CD4-positive, alpha-beta T cell treated with Interleukin-2 at 100 ng/mL for 4 hours (primary cell): ENCODE measurements at regions not wholly inside any gene's neighbourhood (a gene's known extent, or its start where the extent isn't known, plus 50 kb on each side); places are given as distances from the start of the nearest gene placed in this dataset.

Experiments
- DNase-seq: peaks from one replicate; pipeline ENCODE4 v3.0.0-alpha.2; 2020; ENCODE audit warnings: low spot score

DNA sequence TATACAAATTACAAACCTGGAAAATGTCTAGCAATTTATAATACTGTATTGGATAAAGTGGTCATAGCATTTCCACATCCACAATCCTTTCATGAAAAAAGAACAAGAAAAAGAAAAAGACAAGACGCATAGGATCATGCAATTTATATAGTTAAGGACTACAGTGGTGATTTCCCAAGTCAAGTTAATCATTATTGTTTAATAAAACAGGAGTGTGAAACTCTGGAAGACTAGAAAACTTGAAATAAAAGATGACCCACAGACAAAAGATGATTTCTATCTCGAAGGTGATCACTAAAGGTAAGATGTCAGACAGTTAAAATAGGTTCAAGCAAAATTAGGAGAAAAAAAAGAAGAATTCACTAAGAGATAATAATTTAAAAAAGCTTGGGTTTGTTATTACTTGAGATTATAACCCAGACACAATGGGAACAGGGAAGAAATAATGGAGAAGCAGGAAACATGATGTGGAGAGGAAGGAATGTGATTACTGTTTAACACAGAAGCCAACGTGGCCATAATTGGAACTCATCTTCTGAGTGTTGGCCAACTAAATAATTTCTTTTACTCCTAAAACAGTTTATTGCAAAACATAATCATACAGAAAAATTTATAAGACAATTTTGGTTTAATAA, 441.2 kb upstream of the ANO3 start:
- DNase-seq: no peak

DNA sequence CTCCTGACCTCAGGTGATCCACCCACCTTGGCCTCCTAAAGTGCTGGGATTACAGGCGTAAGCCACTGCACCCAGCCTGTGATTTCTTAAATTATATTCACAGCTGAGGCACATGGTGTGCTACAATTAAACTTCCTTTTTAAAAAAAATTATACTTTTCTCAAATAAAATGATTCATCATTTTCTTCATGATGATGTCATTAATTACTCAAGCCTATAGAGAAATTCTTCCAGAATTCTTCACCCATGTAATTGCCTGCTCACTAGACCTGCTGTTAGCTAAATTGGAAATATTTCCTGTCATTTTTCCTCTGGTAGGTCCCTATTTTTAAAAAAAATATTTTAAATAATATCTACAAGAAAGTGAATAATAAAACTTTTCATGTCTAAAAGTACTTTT, 440.0 kb upstream of the ANO3 start:
- no peak for DNase-seq

DNA sequence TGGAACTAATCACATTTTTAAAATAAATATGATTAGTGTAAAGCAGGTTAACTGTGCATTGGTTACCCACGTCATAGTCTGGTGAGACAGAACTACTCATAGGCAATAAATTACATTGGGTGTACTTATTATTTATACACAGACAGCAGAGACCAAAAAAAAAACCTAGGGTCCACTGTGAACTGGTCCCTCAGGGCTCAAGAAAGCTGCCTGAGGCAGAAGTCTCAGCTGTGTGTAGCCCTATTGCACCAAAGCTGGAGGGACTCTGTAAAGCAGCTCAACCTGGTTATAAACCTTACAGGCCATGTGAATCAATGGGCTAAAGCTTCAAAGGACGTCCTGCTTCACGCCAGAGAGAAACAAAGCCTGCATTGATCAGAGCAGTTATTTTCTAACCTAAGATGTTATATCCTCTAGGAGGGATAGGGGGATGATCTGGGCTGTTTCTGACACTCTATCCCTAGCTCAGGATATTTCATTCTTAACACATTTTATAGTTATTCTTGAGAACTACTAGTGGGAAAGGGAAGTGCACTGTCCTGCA, 432.2 kb upstream of the ANO3 start:
- DNase-seq: no peak

DNA sequence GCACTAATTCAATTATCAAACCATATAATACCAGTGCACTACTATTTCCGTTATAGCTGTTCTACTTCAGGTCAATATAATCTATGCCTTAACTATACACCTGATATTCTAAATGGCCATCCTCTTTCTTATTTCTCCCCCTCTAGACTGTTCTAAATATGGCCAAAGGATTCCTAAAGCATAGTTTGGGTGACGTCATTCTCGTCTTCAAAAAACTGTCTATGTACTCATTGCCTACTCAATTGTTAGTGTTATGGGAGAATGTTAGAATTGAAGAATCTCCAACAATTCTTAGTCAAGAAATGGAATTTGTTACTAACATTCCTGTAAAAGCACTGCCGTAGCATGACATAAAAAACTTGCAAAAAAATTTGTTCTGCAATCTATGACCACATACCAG, 431.1 kb upstream of the ANO3 start:
- DNase-seq: no peak

DNA sequence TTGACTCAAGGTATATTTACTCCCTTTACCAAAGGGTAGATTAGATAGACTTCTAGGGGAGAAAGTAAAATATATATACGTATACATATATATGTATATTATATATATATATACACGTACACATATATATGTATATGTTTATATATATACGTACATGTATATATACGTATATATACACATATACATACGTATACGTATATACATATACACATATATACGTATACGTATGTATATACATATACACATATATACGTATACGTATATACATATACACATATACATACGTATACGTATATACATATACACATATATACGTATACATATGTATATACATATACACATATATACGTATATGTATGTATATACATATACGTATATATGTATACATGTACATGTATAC, 430.5 kb upstream of the ANO3 start:
- no peak for DNase-seq

DNA sequence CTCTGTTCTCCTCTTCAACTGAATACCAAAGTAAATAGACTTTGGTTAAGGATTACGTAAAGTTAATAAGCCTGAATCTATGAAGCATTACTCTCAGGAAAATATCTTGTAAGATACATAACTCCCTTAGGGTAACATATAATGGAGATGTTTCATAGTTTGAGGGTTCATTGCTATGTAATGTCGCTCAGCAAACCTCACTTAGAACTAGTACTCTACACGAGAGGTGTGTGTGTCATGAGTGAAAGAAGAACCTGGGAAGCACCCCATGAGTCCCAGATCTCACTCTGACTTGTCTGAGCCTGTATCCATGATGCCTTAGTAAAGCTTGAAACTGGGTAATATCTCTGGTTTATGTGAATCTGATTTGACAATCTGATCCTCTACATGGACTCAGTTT, 429.5 kb upstream of the ANO3 start:
- DNase-seq: no peak

DNA sequence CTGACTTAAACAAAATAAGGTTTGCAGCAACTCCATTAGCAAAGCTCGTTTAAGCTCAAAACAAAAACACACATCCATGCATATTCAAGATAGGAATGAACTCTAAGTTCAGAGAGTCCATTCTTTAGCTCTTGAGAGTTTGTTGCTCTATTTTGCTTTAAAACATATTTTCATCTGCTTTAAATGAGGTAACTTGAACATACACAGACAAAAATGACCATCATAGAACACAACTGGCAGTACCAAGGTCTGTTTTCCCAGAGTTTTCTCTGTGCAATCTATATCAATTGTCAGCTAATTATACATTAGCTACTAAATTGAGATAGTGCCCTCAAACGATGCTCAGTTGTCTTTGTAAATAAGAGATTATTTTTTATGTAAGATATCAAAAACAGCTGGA, 423.2 kb upstream of the ANO3 start:
- no peak for DNase-seq

DNA sequence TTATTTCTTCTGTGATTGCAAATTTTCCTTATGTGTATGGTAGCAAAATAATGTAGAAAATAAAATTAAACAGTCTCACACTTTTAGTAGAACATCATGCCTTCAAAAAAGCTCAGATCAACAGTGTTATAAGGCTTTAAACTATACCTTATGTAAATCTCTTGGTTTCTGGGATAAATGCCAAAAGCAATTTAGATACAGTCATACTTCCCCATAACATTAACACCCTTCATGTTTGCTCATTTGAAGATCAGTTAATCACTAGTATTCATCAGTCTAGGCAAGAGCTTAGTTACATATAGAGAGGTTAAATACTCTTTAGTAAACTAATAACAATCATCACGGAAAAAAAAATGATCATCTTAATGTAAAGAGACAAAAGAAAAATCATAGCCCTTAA, 421.8 kb upstream of the ANO3 start:
- DNase-seq: no peak

DNA sequence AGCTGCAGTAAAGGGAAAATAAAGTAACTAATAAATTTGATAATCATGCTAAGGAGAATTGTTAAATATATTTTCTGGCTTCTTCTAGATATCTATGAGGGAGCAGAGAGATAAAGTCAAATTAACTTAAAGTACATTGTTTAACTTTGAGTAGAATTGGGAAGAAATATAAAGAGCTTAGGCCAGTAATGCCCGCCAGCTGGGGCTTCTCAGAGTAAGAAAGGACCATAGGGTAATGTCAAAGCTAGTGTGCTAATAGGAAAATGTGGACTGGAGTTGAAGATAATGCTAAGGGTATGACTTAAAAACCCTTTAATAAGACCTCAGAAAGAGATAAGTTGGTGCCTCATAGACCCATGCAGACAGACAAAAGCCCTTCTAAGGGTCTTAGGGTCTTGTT, 411.6 kb upstream of the ANO3 start:
- no peak for DNase-seq

DNA sequence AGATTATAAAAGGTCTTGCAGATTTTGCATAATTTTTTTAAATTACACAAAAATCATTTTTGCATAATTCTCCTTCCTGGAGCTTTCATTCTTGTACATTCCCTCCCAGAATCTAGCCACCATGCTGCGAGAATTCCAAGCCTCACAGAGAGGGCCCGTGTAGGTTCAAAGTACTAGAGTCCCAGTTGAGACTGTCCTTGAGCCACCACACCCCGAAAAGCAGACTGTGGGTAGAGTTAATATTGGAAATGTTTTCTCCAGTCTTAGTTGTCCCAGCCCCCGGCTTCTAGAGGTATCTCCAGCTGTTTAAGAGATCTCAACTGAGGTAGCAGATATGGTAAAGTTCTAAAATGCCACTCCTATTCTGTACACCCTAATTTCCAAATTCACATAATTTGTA, 407.3 kb upstream of the ANO3 start:
- DNase-seq: no peak

DNA sequence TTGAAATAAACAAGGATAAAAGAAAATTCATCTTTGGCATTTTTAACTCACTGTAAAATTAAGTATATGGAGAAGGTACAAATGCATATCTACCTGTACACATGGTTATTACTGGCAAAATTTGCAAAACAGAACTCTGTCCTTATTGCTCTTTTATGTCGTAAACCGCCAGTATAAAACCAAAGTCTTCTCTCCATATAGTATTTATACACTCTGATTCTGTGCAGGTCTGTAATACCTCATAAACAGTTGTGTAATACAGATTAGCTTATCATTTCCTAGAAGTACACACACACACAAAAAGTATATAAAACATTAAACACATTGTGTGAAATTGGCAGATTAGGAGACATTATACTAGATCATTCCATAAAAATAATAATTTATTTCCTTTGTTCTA, 406.6 kb upstream of the ANO3 start:
- DNase-seq: no peak

DNA sequence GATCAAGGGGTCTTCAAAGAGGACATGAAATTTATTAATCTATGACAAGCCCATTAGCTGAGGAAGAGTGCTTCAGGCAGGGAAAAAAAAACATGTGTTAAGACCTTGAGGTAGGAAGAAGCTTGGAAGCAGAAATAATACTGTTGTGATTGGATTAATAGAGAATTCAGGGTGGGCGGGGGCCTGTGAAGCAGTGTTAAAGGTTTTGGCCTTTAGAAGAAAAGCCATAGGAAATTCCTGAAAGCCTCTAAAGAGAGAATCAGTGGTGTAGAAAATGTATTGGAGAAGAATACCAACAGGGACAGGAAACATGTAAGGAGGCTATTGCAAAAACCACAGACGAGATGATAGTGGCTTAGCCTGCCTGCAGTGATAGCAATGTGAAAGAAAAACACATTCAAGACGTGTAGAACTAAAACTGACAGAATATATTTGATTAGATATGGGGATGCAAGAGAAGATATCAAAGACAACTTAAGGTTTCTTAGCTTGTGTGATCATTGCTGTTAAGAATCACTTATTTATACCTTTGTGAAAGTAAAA, 404.4 kb upstream of the ANO3 start:
- no peak for DNase-seq

DNA sequence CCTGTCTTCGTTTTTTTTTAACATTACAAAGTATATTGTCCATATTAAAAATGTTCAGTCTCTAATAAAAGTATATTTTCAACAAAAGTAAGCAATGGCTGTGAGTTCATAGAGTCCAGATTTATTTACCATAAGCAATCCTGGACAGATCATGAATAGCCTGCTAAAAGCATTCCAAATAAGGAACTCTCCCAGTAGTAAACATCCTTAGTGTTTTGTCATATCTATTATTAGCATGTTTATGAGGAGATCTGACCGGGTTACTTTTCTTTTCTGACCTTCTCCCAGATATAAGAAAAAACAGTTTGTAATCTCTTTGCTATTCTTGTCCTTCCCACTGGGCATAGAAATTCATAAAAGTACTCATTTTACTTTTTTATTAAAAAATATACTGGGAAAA, 403.9 kb upstream of the ANO3 start:
- DNase-seq: no peak

DNA sequence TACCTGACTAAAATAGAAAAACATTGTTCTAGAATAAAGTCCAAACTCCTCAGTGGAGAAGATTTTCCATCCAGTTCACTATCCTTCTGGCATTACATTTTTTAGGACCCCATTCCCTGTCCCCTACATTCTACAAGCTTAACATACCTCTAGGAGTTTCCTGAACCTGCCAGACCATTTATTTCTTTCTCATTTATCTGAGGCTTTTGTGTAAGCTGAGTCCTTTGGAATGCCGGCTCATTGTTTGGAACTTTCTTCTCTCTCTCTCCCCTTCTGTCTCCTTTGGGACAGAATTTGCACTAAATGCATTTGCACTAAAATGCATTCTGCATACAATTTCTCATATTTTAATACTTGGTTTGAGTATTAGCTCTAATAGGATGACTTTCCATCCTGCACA, 393.0 kb upstream of the ANO3 start:
- DNase-seq: no peak

DNA sequence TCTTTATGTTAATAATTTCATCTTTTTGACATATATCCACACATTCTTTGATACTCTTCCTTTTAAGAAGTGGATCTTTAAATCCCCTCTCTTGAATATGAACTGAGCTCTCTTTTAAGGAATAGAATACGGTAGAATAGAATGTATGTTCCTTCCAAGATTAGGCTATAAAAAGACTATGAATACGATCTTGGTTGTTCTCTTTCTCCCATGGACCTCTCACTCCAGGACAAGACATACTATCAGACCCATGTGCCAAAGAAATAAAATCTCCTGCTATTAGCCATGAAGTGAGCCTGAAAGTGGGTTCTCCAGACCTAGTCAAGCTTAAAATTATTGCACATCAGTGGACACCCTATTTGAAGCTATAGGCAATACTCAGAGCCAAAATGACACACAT, 392.2 kb upstream of the ANO3 start:
- no peak for DNase-seq

DNA sequence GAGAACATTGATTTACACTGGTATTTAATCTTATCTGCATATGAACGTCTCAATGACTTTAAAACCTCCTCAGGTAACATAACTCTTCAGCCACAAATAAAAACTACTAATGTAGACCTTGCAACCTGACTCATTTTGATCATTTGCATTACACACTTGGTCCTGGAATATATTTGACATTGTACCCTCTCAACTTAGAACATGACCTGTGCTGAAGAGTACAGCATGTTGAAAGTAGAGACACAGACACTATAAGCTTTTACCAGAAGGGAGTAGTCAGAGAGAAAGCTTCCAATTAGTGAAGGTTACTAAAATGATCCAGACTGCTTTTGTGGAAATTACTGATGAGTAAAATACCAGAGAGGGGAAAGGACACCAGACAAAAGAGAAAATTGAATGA, 390.6 kb upstream of the ANO3 start:
- no peak for DNase-seq

DNA sequence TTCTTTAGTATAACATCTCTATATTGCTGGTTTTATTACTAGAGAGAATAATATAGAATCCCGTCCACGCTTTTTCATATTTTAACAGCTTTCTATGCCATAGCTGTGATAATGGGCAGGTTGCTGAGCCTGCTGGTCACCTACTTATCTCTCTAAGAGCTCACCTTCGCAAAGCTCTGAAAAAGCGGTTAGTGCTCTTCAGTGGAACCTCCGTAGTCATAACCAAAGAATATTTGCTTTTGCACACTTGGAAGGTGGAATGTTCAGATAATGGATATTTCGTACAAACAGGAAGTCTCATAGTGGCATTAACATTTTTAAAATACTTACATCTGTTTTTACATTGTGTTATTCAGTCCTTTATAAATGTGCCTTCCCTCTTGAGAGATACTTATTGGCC, 388.9 kb upstream of the ANO3 start:
- DNase-seq: no peak

DNA sequence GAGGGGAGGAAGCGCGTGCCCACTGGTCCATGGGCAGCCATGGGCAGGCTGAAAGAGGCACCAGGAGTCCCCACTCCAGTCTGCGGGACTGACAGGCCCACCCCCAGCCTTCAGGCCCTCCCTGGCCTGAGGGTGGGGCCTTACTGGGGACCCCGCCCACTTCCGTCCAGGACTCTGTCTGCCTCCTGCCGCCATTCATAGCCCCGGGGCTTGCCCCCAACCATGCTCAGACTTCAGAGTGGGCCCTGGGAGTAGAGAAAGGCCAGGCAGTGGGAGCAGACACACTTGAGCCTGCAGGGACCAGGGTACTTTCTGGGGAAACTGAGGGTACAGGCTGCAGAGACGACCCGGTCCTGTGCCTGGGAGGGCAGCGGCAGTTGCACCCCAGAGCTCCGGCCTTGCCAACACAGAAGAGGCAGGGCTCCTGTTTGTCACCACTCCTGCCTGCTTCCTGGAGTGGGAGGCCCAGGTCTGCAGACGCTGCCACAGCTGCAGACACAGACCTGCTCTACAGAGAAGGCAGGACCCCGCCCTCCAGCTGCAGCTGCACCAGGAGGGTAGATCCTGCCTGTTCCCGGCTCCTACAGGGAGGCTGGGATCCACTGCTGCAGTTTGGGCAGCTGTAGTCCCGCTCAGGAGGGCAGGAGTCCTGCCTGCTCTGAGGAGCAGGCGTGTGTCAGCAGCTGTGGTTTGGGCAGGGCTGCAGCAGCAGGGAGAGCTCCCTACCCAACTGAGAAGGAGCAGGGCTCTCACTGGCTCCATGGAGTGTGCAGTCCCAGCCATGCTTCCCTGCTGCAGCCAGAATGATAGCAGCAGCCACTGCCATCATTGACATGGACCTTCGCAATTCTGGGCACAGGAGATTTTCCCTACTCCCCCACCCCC, 387.9 kb upstream of the ANO3 start:
- DNase-seq: no peak

DNA sequence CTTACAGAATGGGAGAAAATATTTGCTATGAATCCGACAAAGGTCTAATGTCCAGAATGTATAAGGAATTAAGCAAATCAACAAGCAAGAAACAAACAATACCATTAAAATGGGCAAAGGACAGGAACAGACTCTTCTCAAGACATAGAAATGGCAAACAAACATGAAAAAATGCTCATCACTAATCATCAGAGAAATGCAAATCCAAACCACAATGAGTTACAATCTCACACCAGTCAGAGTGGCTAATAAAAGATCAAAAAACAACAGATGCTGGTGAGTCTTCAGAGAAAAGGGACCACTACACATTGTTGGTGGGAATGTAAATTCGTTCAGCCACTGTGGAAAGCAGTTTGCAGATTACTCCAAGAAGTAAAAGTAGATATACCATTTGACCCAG, 382.0 kb upstream of the ANO3 start:
- DNase-seq: no peak

DNA sequence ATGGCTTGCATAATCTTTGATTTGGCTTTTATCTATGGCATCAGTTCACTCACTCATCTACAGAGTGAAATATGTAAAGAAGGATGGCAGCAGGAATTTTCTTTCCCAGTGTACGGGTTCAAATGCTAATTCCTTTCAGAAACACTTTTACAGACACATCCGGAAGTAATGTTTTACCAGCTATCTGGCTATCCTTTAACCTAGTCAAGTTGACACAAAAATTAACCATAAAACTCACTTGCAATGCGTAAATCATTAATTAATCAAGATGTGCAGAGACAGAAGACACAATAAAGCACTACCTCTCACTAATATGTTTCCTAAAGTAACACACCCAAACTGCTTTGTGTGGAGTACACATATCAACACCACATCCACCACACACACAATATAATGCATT, 378.9 kb upstream of the ANO3 start:
- no peak for DNase-seq

DNA sequence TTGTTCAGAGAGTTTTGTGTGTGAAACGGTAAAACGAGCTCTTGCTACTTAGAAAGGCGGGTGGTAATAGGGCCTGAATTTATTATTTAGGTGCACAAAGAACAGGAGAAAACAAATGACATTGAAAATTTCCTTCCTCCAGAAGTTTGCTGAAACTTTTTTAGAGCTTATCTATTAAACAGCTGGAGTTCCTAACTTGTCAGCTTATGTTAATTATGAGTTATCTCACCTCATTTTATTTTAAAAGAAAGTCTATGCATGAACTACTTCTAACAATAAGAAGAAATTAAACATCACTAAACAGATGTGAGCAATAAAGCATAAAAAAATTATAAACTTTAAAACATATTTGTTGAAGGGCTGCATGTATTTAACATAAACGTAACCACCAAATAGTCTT, 373.9 kb upstream of the ANO3 start:
- no peak for DNase-seq

DNA sequence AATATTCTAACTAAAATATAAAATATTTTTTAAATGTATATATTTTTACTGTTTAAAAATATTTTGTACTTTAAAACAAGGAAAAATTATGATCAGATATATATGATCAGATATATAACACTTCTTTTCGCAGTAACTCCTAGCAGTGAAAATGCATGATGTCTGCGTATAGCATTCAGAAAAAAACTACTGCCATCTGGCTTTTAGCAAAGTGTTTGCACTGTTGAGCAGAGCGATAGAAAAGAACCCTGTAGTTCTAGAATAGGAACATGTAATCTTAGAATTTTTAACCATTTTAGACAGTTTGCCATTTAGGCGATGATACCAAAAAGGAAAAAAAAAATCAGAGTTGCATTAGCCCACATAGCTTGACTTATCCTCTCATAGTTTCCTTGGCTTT, 370.4 kb upstream of the ANO3 start:
- DNase-seq: no peak

DNA sequence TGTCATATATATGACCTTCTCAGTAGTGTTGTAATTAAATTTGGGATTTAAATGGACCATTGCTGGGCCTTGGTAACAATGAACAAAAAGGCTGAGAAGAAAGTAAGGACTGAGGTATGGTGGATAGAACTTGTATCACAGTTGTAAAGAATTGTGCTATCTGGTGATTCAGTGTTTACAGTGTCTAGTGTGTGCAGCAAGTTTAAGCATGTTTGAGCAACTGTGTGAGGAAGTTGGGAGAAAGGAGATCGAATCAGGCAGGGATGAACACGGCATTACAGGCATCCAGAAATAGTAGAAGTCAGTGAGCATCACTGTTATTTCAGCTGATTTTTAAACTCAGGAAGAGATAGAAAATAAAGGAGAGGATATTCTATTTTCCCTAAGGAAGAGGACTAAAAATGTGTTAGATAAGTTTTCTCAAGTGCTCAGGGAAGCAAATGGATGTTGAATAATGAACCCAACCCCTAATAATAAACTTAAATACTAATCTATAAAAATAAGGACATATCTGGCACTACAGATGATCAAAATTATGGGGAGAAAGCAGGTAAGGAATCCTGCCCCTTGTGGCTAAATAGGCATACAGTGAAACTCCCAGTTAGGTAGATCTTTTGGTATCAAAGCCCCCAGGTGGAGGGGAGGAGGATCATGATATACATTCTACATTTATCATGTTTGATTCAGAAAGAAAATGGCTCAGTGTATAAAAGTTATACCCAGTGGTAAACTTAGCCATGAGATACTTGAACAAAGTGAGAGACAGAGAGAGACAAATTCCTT, 361.0 kb upstream of the ANO3 start:
- DNase-seq: no peak
